HFFc6 (cell line): ENCODE measurements at regions not wholly inside any gene's neighbourhood (a gene's known extent, or its start where the extent isn't known, plus 50 kb on each side); places are given as distances from the start of the nearest gene placed in this dataset.

ENCODE experiments used
- DNase-seq: peaks from one replicate; pipeline ENCODE4 v3.0.0-alpha.2; 2018
- H3K27ac Mint-ChIP-seq: 2 replicates; pipeline ENCODE4 v1.8.0; 2020; ENCODE audit warnings: mild to moderate bottlenecking, mixed read lengths
- H3K27me3 Mint-ChIP-seq: 2 replicates; pipeline ENCODE4 v1.8.0; 2021; ENCODE audit warnings: mild to moderate bottlenecking, moderate library complexity, mixed read lengths; ENCODE audit not compliant: insufficient read depth
- H3K36me3 Mint-ChIP-seq: 2 replicates; pipeline ENCODE4 v1.8.0; 2021; ENCODE audit warnings: low read depth, mixed read lengths
- H3K4me1 Mint-ChIP-seq: 2 replicates; pipeline ENCODE4 v1.8.0; 2020; ENCODE audit warnings: low read depth, mixed read lengths
- H3K4me3 Mint-ChIP-seq: 2 replicates; pipeline ENCODE4 v1.8.0; 2020; ENCODE audit warnings: mild to moderate bottlenecking, moderate library complexity, mixed read lengths
- H3K9me3 Mint-ChIP-seq: 2 replicates; pipeline ENCODE4 v1.8.0; 2020; ENCODE audit warnings: mild to moderate bottlenecking, mixed read lengths
- TF ChIP-seq, protein P1 (sequence below): fragments of 200-600 bp; sonication (generic); IDR thresholded peaks from 2 replicates; pipeline ENCODE4 v1.5.0; 2021; ENCODE audit warnings: antibody characterized with exemption, mild to moderate bottlenecking

DNA sequence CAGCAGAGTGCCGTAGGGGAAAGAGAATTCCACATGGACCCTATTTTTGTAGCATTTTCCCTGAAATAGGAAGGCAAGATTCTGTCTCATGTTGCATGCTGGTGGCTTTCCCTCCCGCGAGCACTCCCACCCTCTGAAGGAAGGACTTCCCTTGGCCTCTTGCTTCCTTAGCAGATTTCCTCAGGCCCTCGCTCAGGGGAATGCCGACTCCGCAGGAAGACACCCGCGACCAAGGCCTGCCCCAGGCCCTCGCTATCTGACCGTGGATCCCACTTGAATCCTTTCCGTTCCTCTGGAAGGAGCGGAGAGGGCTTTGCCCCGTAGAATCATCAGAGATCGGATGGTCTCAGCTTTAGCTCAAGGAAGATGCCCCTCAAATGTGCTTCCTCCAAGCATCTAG, 179.4 kb upstream of the FOXF1 start:
- Mint-ChIP-seq H3K36me3 (no peaks in the 10 kb centered on the region), H3K9me3 (no peaks in the 10 kb centered on the region), H3K4me1 (no peaks in the 10 kb centered on the region), H3K27me3 (peaks cover 52% of the 10 kb centered on the region), H3K4me3 (no peak overlapping the region), H3K27ac (no peak overlapping the region)
- TF ChIP-seq, protein P1, sequence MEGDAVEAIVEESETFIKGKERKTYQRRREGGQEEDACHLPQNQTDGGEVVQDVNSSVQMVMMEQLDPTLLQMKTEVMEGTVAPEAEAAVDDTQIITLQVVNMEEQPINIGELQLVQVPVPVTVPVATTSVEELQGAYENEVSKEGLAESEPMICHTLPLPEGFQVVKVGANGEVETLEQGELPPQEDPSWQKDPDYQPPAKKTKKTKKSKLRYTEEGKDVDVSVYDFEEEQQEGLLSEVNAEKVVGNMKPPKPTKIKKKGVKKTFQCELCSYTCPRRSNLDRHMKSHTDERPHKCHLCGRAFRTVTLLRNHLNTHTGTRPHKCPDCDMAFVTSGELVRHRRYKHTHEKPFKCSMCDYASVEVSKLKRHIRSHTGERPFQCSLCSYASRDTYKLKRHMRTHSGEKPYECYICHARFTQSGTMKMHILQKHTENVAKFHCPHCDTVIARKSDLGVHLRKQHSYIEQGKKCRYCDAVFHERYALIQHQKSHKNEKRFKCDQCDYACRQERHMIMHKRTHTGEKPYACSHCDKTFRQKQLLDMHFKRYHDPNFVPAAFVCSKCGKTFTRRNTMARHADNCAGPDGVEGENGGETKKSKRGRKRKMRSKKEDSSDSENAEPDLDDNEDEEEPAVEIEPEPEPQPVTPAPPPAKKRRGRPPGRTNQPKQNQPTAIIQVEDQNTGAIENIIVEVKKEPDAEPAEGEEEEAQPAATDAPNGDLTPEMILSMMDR: no peak
- DNase-seq: no peak

DNA sequence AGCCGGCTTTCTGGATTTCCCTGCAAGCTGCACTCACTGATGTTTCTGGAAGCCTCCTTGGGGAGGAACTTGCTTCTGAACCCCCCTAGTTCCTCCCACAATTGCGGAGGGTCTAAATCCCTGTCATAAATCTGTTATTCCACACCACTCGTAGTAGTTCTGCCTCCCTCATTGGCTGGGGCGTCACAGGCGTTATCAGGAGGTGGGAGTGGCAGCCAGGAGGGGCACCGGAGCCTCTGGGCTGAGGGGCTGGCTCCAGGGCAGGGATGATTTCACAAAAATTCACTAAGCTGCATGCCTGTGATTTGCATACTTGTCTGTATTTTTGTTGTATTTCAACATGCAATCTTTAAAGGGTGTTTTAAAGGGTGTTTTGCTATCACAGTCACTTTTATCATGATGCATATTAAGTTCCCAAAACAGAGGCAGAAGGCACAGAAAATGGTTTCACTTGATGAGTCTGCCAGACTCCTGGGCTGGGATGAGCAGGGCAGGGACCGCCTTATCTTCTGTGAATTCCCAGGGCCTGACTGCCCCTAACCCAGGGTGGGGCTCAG, 176.2 kb upstream of the FOXF1 start:
- TF ChIP-seq, protein P1: no peak
- no peak overlapping the region for H3K27ac Mint-ChIP-seq
- H3K4me1 Mint-ChIP-seq: no peaks in the 10 kb centered on the region
- H3K9me3 Mint-ChIP-seq: no peaks in the 10 kb centered on the region
- no peak overlapping the region for H3K4me3 Mint-ChIP-seq
- peaks cover 38% of the 10 kb centered on the region for H3K27me3 Mint-ChIP-seq
- H3K36me3 Mint-ChIP-seq: no peaks in the 10 kb centered on the region
- DNase-seq: no peak

DNA sequence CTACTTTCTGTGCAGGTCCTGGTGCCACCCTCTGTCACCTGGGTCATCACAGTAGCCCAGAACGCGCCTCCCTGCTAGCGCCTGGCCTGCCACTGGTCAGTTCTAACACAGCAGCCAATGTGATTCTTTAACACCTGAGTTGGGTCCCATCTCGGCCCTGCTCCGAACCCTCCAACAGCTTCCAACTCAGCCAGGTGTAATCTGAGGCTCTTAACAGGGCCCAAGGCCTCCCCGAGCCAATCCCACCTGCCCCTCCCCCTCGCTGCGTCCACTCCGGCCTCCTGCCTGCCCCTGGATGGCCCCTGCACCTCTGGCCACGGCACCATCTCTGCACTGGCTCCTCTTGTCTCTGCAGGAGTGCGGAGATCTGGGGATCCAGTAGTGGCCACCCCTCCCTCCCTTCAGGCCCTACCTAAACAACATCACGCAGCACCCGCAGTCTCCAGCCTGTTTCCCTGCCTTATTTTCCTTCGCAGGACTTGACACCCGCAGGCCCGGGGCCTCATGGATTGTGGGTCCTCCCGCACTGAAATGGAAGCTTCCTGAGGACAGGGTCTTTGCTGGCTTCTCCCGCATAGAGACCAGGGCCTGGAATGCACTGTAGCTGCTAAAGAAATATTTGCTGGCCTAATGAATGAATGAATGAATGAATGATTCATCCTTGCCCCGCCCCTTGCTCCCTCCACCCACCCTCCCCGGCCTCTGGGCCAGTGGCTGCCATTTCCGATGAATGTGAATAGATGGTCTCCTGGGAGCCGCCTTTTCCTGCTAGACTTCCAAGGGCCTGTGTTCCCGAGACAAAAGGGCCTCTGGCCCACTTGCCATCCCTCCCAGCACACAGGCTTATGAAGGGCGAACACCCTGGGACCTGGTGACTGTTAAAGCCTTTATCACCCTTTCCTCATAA, 174.8 kb upstream of the FOXF1 start:
- Mint-ChIP-seq H3K9me3 (no peaks in the 10 kb centered on the region), H3K27ac (no peak overlapping the region), H3K4me3 (no peak overlapping the region), H3K36me3 (no peaks in the 10 kb centered on the region), H3K27me3 (peaks cover 30% of the 10 kb centered on the region), H3K4me1 (no peaks in the 10 kb centered on the region; the same call in 1 of the 2 replicates)
- TF ChIP-seq, protein P1: no peak
- DNase-seq: no peak

DNA sequence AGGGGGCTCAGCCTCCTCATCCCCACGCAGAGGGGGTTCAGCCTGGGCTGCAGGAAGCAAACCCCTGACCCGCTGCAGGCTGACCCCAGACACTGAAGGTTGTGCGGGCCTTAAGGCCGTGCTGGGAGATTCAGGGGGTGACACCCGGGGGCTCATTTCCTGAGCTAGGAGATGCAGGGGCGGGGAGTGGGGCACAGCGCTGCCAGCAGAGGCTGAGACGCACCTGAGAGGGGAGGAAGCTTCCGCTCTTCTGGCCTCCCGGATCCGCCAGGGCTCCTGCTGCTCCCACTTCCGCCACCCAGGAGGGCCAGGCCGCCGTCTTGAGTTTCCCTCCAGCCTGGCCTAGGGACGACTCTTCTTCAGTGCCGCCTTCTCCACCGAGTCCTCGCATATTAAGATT, 173.2 kb upstream of the FOXF1 start:
- TF ChIP-seq, protein P1: no peak
- Mint-ChIP-seq H3K9me3 (no peaks in the 10 kb centered on the region), H3K4me3 (no peak overlapping the region), H3K27me3 (peaks cover 26% of the 10 kb centered on the region), H3K27ac (no peak overlapping the region), H3K36me3 (no peaks in the 10 kb centered on the region), H3K4me1 (peaks cover 11% of the 10 kb centered on the region)
- DNase-seq: no peak

DNA sequence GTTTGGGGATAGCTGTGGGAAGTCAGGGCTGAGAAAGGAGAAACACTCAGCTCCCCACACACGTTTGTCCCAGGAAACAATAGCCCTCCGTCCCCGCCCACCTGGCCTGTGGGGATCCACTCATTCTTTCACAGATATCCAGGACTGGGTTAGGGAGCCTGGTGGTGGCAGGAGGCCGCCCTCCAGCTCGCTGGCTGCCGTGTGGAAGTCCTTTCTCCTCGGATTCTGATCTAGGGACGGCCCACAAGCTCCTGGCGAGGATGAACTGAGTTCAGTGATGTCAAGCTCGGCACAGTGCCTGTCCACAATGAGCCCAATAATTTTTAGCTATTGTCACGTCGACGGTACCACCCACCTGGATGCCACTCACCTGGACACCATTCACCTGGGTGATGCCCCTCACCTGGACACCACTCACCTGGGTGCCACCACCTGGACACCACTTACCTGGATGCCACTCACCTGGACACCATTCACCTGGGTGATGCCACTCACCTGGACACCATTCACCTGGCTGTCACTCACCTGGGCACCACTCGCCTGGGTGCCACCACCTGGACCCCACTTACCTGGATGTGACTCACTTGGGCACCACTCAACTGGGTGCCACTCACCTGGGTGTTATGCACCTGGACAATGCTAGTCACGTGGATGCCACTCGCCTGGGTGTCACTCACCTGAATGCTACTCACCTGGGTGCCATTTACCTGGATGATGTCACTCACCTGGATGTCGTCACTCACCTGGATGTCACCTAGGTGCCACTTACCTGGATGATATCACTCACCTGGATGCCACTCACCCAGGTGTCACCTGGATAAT, 172.5 kb upstream of the FOXF1 start:
- Mint-ChIP-seq H3K27me3 (peaks cover 19% of the 10 kb centered on the region), H3K4me1 (peaks cover 17% of the 10 kb centered on the region), H3K27ac (no peak overlapping the region), H3K9me3 (no peaks in the 10 kb centered on the region), H3K36me3 (no peaks in the 10 kb centered on the region), H3K4me3 (no peak overlapping the region)
- TF ChIP-seq, protein P1: no peak
- DNase-seq: no peak
